GM12878 (cell line): ENCODE measurements at regions not wholly inside any gene's neighbourhood (a gene's known extent, or its start where the extent isn't known, plus 50 kb on each side); places are given as distances from the start of the nearest gene placed in this dataset.

Source experiments
- ATAC-seq: fragments of 200-7000 bp; cut with Tn5 transposase; 3 replicates; pipeline ENCODE4 v1.9.1; 2020; ENCODE audit warnings: mild to moderate bottlenecking, moderate library complexity
- BruUV-seq: library from RNA; stranded (reverse); fragments of 400-500 nt; replicated peaks from 2 replicates; lab custom pipeline; 2021; lab: Mats Ljungman, UMichigan
- CTCF ChIA-PET: fragments of 300-600 bp; sonication (Branson Sonifier 250); formaldehyde crosslinking; extraction: SDS; loops from one replicate; lab custom pipeline; 2021; ENCODE audit warnings: inconsistent platforms; lab: Yijun Ruan, JAX
- POLR2A ChIA-PET: fragments of 350-600 bp; formaldehyde crosslinking; extraction: SDS; loops from one replicate; lab custom pipeline; 2021; ENCODE audit warnings: inconsistent platforms; lab: Charles Lee
- RAD21 ChIA-PET: fragments of 300-600 bp; sonication (Branson Sonifier 250); formaldehyde crosslinking; loops from one replicate; lab custom pipeline; 2023; ENCODE audit warnings: antibody characterized with exemption; ENCODE audit not compliant: unreplicated experiment; lab: Charles Lee
- SMC1A ChIA-PET: fragments of 300-600 bp; sonication (Branson Sonifier 250); formaldehyde crosslinking; loops from one replicate; lab custom pipeline; 2023; ENCODE audit not compliant: unreplicated experiment, uncharacterized antibody; lab: Charles Lee
- DNase-seq: peaks from one replicate; pipeline ENCODE4 v3.0.0-alpha.2; 2011; ENCODE audit warnings: low read depth, low spot score
- FAIRE-seq: peaks from 3 replicates; lab custom pipeline; 2011; peaks lifted over from hg19 to GRCh38; lab: Jason Lieb, UNC
- H2AFZ ChIP-seq: 2 replicates; pipeline ENCODE4 v1.6.0; 2011; ENCODE audit warnings: low read depth, low read length, control low read depth; ENCODE audit not compliant: control insufficient read depth
- H3K27ac ChIP-seq: 2 replicates; pipeline ENCODE4 v1.5.1; 2011; ENCODE audit warnings: control low read depth; ENCODE audit not compliant: control insufficient read depth, insufficient read depth
- H3K27me3 ChIP-seq, 2 experiments: replicated peaks in 1 of 2; 2 replicates each; pipeline versions ENCODE4 v1.6.0 to v1.6.1; 2011; ENCODE audit warnings: low read length in 1 of 2; ENCODE audit not compliant: control insufficient read depth in 2 of 2, insufficient read depth in 2 of 2
- H3K36me3 ChIP-seq, 2 experiments: 2 replicates each; pipeline ENCODE4 v1.5.1; 2011; ENCODE audit warnings: low read length in 1 of 2; ENCODE audit not compliant: control insufficient read depth in 2 of 2, insufficient read depth in 2 of 2
- H3K4me1 ChIP-seq: 2 replicates; pipeline ENCODE4 v1.6.1; 2011; ENCODE audit warnings: mild to moderate bottlenecking, low read length, moderate library complexity, mixed read lengths; ENCODE audit not compliant: control insufficient read depth, insufficient read depth
- H3K4me2 ChIP-seq: 2 replicates; pipeline ENCODE4 v1.6.0; 2011; ENCODE audit warnings: control low read depth; ENCODE audit not compliant: control insufficient read depth, insufficient read depth
- H3K4me3 ChIP-seq: fragments of 200-600 bp; sonication (generic); 2 replicates; pipeline ENCODE4 v1.5.1; 2016
- H3K79me2 ChIP-seq: 2 replicates; pipeline ENCODE4 v1.6.0; 2011; ENCODE audit warnings: low read length; ENCODE audit not compliant: control insufficient read depth, insufficient read depth
- H3K9ac ChIP-seq: 2 replicates; pipeline ENCODE4 v1.8.0; 2011; ENCODE audit warnings: low read length, control low read depth, mixed read lengths; ENCODE audit not compliant: control insufficient read depth, insufficient read depth
- H3K9me3 ChIP-seq: replicated peaks from 3 replicates; pipeline ENCODE4 v1.5.1; 2011; ENCODE audit warnings: mild to moderate bottlenecking, low read length; ENCODE audit not compliant: control insufficient read depth, insufficient read depth
- H4K20me1 ChIP-seq: 2 replicates; pipeline ENCODE4 v1.6.0; 2011; ENCODE audit not compliant: control insufficient read depth, insufficient read depth
- BCLAF1 ChIP-seq: fragments of 450-650 bp; IDR thresholded peaks from 2 replicates; pipeline ENCODE4 v1.6.1; 2017; ENCODE audit warnings: antibody characterized with exemption, mild to moderate bottlenecking, moderate library complexity
- EZH2 ChIP-seq: IDR thresholded peaks from 2 replicates; pipeline ENCODE4 v1.6.1; 2012; ENCODE audit warnings: low read depth, mild to moderate bottlenecking, control low read depth, inconsistent platforms, low read length, borderline replicate concordance; ENCODE audit not compliant: control insufficient read depth
- HDAC2 ChIP-seq: fragments of 200-600 bp; sonication (generic); IDR thresholded peaks from 2 replicates; pipeline ENCODE4 v1.6.1; 2017
- KLF5 ChIP-seq: fragments of 450-650 bp; IDR thresholded peaks from 2 replicates; pipeline ENCODE4 v1.6.1; 2014; ENCODE audit warnings: mild to moderate bottlenecking; ENCODE audit not compliant: partially characterized antibody
- MEF2B ChIP-seq: fragments of 450-650 bp; IDR thresholded peaks from 2 replicates; pipeline ENCODE4 v1.6.1; 2018; ENCODE audit warnings: mild to moderate bottlenecking, moderate library complexity; ENCODE audit not compliant: partially characterized antibody, poor library complexity, severe bottlenecking
- SMAD1 ChIP-seq: fragments of 450-650 bp; IDR thresholded peaks from 2 replicates; pipeline ENCODE4 v1.6.1; 2018; ENCODE audit warnings: mild to moderate bottlenecking, low read depth; ENCODE audit not compliant: partially characterized antibody
- SMC3 ChIP-seq: IDR thresholded peaks from 2 replicates; pipeline ENCODE4 v1.6.1; 2011; ENCODE audit warnings: low read length, improper control_type of control experiment, borderline replicate concordance
- SUPT20H ChIP-seq: IDR thresholded peaks from 2 replicates; pipeline ENCODE4 v1.6.1; 2011; ENCODE audit warnings: low read depth, mild to moderate bottlenecking, low read length, moderate library complexity, borderline replicate concordance; ENCODE audit not compliant: control insufficient read depth
- WGBS: methylation state at CpG from one replicate; pipeline ENCODE4 v1.1.6; 2016; ENCODE audit warnings: low lambda C conversion rate; ENCODE audit not compliant: insufficient replicate concordance, insufficient coverage; ENCODE audit errors: missing lambda C conversion rate; 5-methylcytosine and 5-hydroxymethylcytosine counted together
- in situ Hi-C: fragments of 300-500 bp; cut with MboI; formaldehyde crosslinking; loops from 9 replicates; pipeline ENCODE4 v1.14.3; 2018; ENCODE audit warnings: mixed read lengths
- intact Hi-C: fragments of 100-400 bp; cut with micrococcal nuclease; formaldehyde crosslinking; loops from one replicate; pipeline ENCODE4 v1.14.2; 2022; ENCODE audit not compliant: unreplicated experiment

GRCh38 chr10:130998642-130999041 lies 312.9 kb downstream of the TCERG1L start:
- Histone ChIP-seq H3K27ac (no peak overlapping the region), H3K9me3 (no peaks in the 10 kb centered on the region; the same call in 2 of the 3 replicates), H4K20me1 (no peaks in the 10 kb centered on the region), H3K4me2 (no peak overlapping the region), H3K27me3 (no peaks in the 10 kb centered on the region), H2AFZ (no peak overlapping the region), H3K4me1 (no peaks in the 10 kb centered on the region), H3K36me3 (no peaks in the 10 kb centered on the region), H3K9ac (no peak overlapping the region), H3K79me2 (no peaks in the 10 kb centered on the region), H3K4me3 (no peak overlapping the region)
- ATAC-seq (no peak), FAIRE-seq (no peak), DNase-seq (no peak)
- TF ChIP-seq SUPT20H (no peak), KLF5 (no peak), EZH2 (no peak), HDAC2 (no peak), BCLAF1 (no peak), MEF2B (no peak), SMC3 (no peak), SMAD1 (no peak)
- ChIA-PET POLR2A (no interaction called here), CTCF (no interaction called here), SMC1A (no interaction called here), RAD21 (no interaction called here)
- BruUV-seq: no TSS peak
- in situ Hi-C loops: no loop called here
- intact Hi-C loops: no loop called here
- 20% methylated on average over 10 of the region's 10 CpGs for WGBS
